ENCODE measurements at regions not wholly inside any gene's neighbourhood (a gene's known extent, or its start where the extent isn't known, plus 50 kb on each side); places are given as distances from the start of the nearest gene placed in this dataset.
A peak's percentile ranks its signal among the peaks of the same experiment; 100 is the strongest.

GRCh38 chr9:87065981-87066380 is 118.7 kb upstream of the GAS1 start:
- Mint-ChIP-seq H3K4me3 (no peak overlapping the region), H3K4me1 (peaks cover 46% of the 10 kb centered on the region), H3K9me3 (no peaks in the 10 kb centered on the region), H3K36me3 (ENCODE audit: low read depth) (no peaks in the 10 kb centered on the region), H3K27ac (no peak overlapping the region), H3K27me3 (ENCODE audit: low read depth) (no peaks in the 10 kb centered on the region)
- TF ChIP-seq CTCF (IDR thresholded peaks at IDR 0.05; ENCODE audit: unreplicated experiment in 3 of 3), result no peak

GRCh38 chr9:87067426-87067825 is 120.1 kb upstream of the GAS1 start:
- Mint-ChIP-seq H3K9me3 (no peaks in the 10 kb centered on the region), H3K36me3 (ENCODE audit: low read depth) (no peaks in the 10 kb centered on the region), H3K27ac (peak overlapping the region in 1 of 3 experiments; percentile 33), H3K27me3 (ENCODE audit: low read depth) (no peaks in the 10 kb centered on the region), H3K4me1 (peaks cover 41% of the 10 kb centered on the region), H3K4me3 (no peak overlapping the region)
- TF ChIP-seq CTCF (IDR thresholded peaks at IDR 0.05; ENCODE audit: unreplicated experiment in 3 of 3), result no peak

GRCh38 chr9:87068177-87068840 is 121.0 kb upstream of the GAS1 start:
- TF ChIP-seq CTCF (IDR thresholded peaks at IDR 0.05; ENCODE audit: unreplicated experiment in 3 of 3), result no peak

GRCh38 chr9:87069690-87070089 is 122.4 kb upstream of the GAS1 start:
- Mint-ChIP-seq H3K27me3 (ENCODE audit: low read depth) (no peaks in the 10 kb centered on the region), H3K4me1 (peaks cover 35% of the 10 kb centered on the region), H3K36me3 (ENCODE audit: low read depth) (no peaks in the 10 kb centered on the region), H3K4me3 (no peak overlapping the region), H3K27ac (peak overlapping the region; percentile 29 to 48 (median 37)), H3K9me3 (no peaks in the 10 kb centered on the region)
- TF ChIP-seq CTCF (IDR thresholded peaks at IDR 0.05; ENCODE audit: unreplicated experiment in 3 of 3), result no peak

More at GRCh38 chr9:87068177-87068840, 121.0 kb upstream of the GAS1 start:
- H3K36me3 Mint-ChIP-seq (ENCODE audit: low read depth), result no peaks in the 10 kb centered on the region
- H3K4me1 Mint-ChIP-seq, result peaks cover 40% of the 10 kb centered on the region
- H3K9me3 Mint-ChIP-seq, result no peaks in the 10 kb centered on the region
- no peak overlapping the region for H3K27ac Mint-ChIP-seq
- no peak overlapping the region for H3K4me3 Mint-ChIP-seq
- H3K27me3 Mint-ChIP-seq (ENCODE audit: low read depth), result no peaks in the 10 kb centered on the region

GRCh38 chr9:87070336-87070735 is 123.0 kb upstream of the GAS1 start:
- peak overlapping the region in 2 of 3 experiments; percentile 48 to 61 for H3K27ac Mint-ChIP-seq
- H3K4me3 Mint-ChIP-seq, result no peak overlapping the region
- no peak for TF ChIP-seq CTCF (IDR thresholded peaks at IDR 0.05; ENCODE audit: unreplicated experiment in 3 of 3)
- no peaks in the 10 kb centered on the region for H3K27me3 Mint-ChIP-seq (ENCODE audit: low read depth)
- no peaks in the 10 kb centered on the region for H3K9me3 Mint-ChIP-seq
- H3K36me3 Mint-ChIP-seq (ENCODE audit: low read depth), result no peaks in the 10 kb centered on the region
- H3K4me1 Mint-ChIP-seq, result peaks cover 35% of the 10 kb centered on the region

- Mint-ChIP-seq H3K27ac (peak overlapping the region in 2 of 3 experiments; percentile 48 to 61), H3K4me3 (no peak overlapping the region), H3K27me3 (ENCODE audit: low read depth) (no peaks in the 10 kb centered on the region), H3K36me3 (ENCODE audit: low read depth) (no peaks in the 10 kb centered on the region), H3K9me3 (no peaks in the 10 kb centered on the region), H3K4me1 (peaks cover 35% of the 10 kb centered on the region)
- no peak for TF ChIP-seq CTCF (IDR thresholded peaks at IDR 0.05; ENCODE audit: unreplicated experiment in 3 of 3)
Observed at GRCh38 chr9:87071473-87071872, 124.2 kb upstream of the GAS1 start.
